ENCODE measurements at regions not wholly inside any gene's neighbourhood (a gene's known extent, or its start where the extent isn't known, plus 50 kb on each side); places are given as distances from the start of the nearest gene placed in this dataset.

DNA sequence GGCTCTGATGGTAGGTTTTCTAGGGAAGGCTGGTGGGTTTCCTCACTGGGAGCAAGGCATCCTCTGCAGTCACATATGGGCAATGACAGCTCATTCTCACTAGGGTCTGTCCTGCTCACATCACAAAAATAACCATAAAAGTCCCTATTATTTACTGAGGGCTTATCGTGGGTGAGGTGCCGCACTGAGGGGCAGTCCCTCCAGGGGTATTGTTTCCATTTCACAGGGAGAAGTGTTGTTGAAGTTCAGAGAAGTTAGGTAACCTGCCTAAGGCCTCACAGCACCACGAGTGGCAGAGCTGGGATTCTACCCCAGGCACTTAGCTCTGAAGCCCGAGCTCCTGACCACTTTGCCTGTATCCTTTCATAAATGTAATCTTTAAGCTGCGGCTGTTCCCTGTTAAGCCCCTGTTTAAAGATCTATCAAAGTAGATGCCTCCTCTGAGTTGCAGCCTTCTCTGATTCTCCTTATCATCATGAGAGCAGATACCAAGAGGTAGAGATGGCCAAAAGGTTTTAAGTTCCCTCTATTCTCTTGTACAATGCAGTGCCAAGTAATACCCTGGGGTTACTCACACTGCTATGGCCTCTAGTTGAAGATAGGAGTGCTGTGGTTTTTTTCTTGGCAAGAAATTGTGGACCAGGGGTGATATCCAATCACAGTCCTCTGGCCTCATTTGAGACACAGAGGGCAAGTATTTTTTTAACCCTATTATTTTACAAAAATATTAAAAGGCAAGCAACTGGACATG is 107.0 kb downstream of the RPLP1 start:
- no peak for DNase-seq
- H3K27me3 ChIP-seq, result no peaks in the 10 kb centered on the region
- TF ChIP-seq CTCF (IDR thresholded peaks at IDR 0.05), result no peak
- TF ChIP-seq POLR2A (IDR thresholded peaks at IDR 0.05), result no peak
- TF ChIP-seq EP300 (IDR thresholded peaks at IDR 0.05), result no peak
- no peaks in the 10 kb centered on the region for H3K36me3 ChIP-seq
- H3K4me1 ChIP-seq (ENCODE audit: insufficient read depth), result no peaks in the 10 kb centered on the region
- WGBS, 3 donors, result 69 to 80% (median 69%) methylated on average over 5 of the region's 5 CpGs
- H3K27ac ChIP-seq, result no peak overlapping the region
- no peak overlapping the region for H3K4me3 ChIP-seq
- intact Hi-C loops (cut with DNase I), result no loop called here
- H3K9me3 ChIP-seq, result no peaks in the 10 kb centered on the region

DNA sequence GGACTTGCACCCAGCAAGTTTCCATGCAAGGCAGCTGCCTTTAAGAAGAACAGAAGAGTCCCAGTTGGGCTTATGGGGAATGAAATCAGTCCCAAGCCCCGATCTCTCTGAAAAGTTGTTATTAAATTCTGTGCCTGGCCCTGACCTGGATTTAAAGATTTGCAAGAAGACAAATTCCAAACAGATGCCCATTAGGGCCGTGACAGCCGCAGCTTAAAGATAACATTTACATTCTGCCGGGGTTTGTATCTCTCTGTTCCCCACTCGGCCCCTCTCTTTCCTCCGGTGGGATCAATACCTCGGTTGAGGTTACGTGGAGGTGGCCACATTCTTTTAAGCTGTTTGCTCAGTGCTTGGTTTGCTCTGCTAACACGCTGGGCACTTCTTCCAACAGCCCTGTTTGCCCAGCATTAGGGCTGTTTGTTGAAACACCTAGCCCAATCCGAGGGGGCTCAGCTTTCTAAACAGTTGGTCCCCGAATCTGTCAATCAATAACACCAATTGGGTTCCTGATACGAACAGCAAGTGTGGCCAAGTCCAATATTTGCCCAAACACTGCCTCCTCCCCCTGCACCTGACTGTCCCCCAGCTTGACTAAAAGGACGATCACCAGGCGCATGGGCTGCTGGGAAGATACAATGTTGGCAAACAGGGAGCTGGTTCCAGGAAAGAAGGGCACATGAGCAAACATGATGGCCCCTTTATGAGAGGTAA is 108.6 kb downstream of the RPLP1 start:
- no peaks in the 10 kb centered on the region for H3K9me3 ChIP-seq
- H3K27me3 ChIP-seq, result no peaks in the 10 kb centered on the region
- H3K4me1 ChIP-seq (ENCODE audit: insufficient read depth), result no peaks in the 10 kb centered on the region
- no peaks in the 10 kb centered on the region for H3K36me3 ChIP-seq
- intact Hi-C loops (cut with DNase I), result no loop called here
- no peak for DNase-seq
- no peak for TF ChIP-seq EP300 (IDR thresholded peaks at IDR 0.05)
- TF ChIP-seq POLR2A (IDR thresholded peaks at IDR 0.05), result no peak
- no peak for TF ChIP-seq CTCF (IDR thresholded peaks at IDR 0.05)
- H3K27ac ChIP-seq, result no peak overlapping the region
- 70 to 74% (median 74%) methylated on average over 14 of the region's 14 CpGs for WGBS, 3 donors
- H3K4me3 ChIP-seq, result no peak overlapping the region

DNA sequence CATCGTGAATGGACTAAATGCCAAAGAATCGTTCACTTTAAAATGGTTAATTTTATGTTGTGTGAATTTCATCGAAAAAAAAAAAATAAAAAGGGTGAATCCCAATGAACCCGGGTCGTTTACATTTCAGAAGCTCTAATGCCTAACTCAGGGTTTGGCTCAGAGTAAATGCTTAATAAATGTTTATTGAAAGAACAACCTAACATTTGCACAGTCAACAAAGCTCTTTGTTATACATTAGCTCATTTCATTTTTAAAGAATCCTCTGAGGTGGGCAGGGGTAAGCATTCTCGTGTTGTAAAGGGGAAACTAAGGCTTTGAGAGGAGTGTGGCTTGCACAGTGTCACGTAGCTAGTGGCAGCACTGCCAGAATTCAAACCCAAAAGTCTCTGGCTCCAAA is 109.5 kb downstream of the RPLP1 start:
- no peak for DNase-seq
- intact Hi-C loops (cut with DNase I), result no loop called here
- TF ChIP-seq CTCF (IDR thresholded peaks at IDR 0.05), result no peak
- no peak for TF ChIP-seq EP300 (IDR thresholded peaks at IDR 0.05)
- no peak for TF ChIP-seq POLR2A (IDR thresholded peaks at IDR 0.05)
- no peaks in the 10 kb centered on the region for H3K4me1 ChIP-seq (ENCODE audit: insufficient read depth)
- H3K4me3 ChIP-seq, result no peak overlapping the region
- no peaks in the 10 kb centered on the region for H3K36me3 ChIP-seq
- H3K27me3 ChIP-seq, result no peaks in the 10 kb centered on the region
- WGBS, 3 donors, result 31 to 54% (median 40%) methylated on average over 7 of the region's 7 CpGs
- no peaks in the 10 kb centered on the region for H3K9me3 ChIP-seq
- no peak overlapping the region for H3K27ac ChIP-seq

- Histone ChIP-seq H3K27me3 (no peaks in the 10 kb centered on the region), H3K4me3 (no peak overlapping the region), H3K27ac (no peak overlapping the region), H3K36me3 (no peaks in the 10 kb centered on the region), H3K4me1 (ENCODE audit: insufficient read depth) (no peaks in the 10 kb centered on the region), H3K9me3 (no peaks in the 10 kb centered on the region)
- intact Hi-C loops (cut with DNase I), result no loop called here
- WGBS, 3 donors, result 78 to 83% (median 80%) methylated on average over 4 of the region's 4 CpGs
- DNase-seq, result no peak
- TF ChIP-seq CTCF (IDR thresholded peaks at IDR 0.05) (no peak), POLR2A (IDR thresholded peaks at IDR 0.05) (no peak), EP300 (IDR thresholded peaks at IDR 0.05) (no peak)
Observed at GRCh38 chr15:69562564-69562963, 109.9 kb downstream of the RPLP1 start.
